Pancreas (tissue), 10 donors: ENCODE measurements at regions not wholly inside any gene's neighbourhood (a gene's known extent, or its start where the extent isn't known, plus 50 kb on each side); places are given as distances from the start of the nearest gene placed in this dataset.
"Not testable (repeated sequence)": the region's sequence is repeated elsewhere in the genome, so short reads cannot be mapped to it uniquely, and the experiment has no call there.

Experiments used
- ATAC-seq, 4 donors: fragments of 200-7000 bp; cut with Tn5 transposase; one replicate each; pipeline versions ENCODE4 v1.8.0 to v1.9.1; 2020; ENCODE audit warnings: mild to moderate bottlenecking in 4 of 4, moderate library complexity in 4 of 4
- DNase-seq, 6 donors: peaks; one replicate each; pipeline ENCODE4 v3.0.0-alpha.2; 2020
- FAIRE-seq: peaks from 2 replicates; lab custom pipeline; 2012; peaks lifted over from hg19 to GRCh38; lab: Jason Lieb, UNC
- H3K27ac ChIP-seq, 4 donors: fragments of 200-600 bp; sonication (generic); 1 replicate in 3 of 4; 2 replicates in 1 of 4; pipeline versions ENCODE4 v1.5.0 to v1.8.0; 2020
- H3K27me3 ChIP-seq, 4 donors: fragments of 200-600 bp; one replicate each; pipeline ENCODE4 v1.8.0; 2021
- H3K36me3 ChIP-seq, 3 donors: fragments of 200-600 bp; sonication (generic) in 1 of 3; one replicate each; pipeline versions ENCODE4 v1.5.0 to v1.8.0; 2020 to 2021
- H3K4me1 ChIP-seq, 3 donors: fragments of 200-600 bp; one replicate each; pipeline ENCODE4 v1.8.0; 2021
- H3K4me3 ChIP-seq, 4 donors: fragments of 200-600 bp; sonication (generic) in 2 of 4; one replicate each; pipeline versions ENCODE4 v1.5.0 to v1.8.0; 2020 to 2021
- H3K9me3 ChIP-seq, 4 donors: fragments of 200-600 bp; one replicate each; pipeline ENCODE4 v1.8.0; 2021
- CTCF ChIP-seq, 4 donors: fragments of 200-600 bp; sonication (generic) in 3 of 4; IDR thresholded peaks; one replicate each; pipeline versions ENCODE4 v1.5.0 to v1.8.0; 2021; ENCODE audit warnings: antibody characterized with exemption in 4 of 4
- WGBS, 2 donors: extraction: QIAGEN DNeasy Blood & Tissue Kit; methylation state at CpG; one replicate each; pipeline ENCODE4 v1.1.7; 2013; 5-methylcytosine and 5-hydroxymethylcytosine counted together
- intact Hi-C, 3 donors: fragments of 100-400 bp; cut with DNase I; formaldehyde crosslinking; loops; one replicate each; pipeline versions ENCODE4 v1.11.1 to v1.14.2; 2022
- donor health status: healthy with polysubstance abuse.
- donor health status: DM: no; HTN: no; CAD: no; lungs with moderate emphysema.
- donor health status: DM: no; HTN: no; CAD: no.
- donor health status: control.
- donor health status: control.
- donor health status: Bipolar disorder and iron deficiency.
- donor health status: DM: yes; HTN: yes; CAD: no.
- donor health status: DM: no; HTN: no; CAD: no.
- donor health status: DM: no; HTN: no; CAD: no.
- donor health status: DM: yes; HTN: yes; CAD: no.

GRCh38 chr15:31615643-31616415 lies 289.2 kb downstream of the KLF13 start:
- 75 to 80% methylated on average over 9 of the region's 9 CpGs for WGBS, 2 donors
- DNase-seq = no peak
- intact Hi-C loops = no loop called here
- TF ChIP-seq CTCF (IDR thresholded peaks at IDR 0.05) = no peak
- no peaks in the 10 kb centered on the region for H3K4me1 ChIP-seq
- no peak for ATAC-seq
- no peaks in the 10 kb centered on the region for H3K9me3 ChIP-seq
- H3K36me3 ChIP-seq = no peaks in the 10 kb centered on the region
- H3K4me3 ChIP-seq = no peak overlapping the region
- H3K27me3 ChIP-seq = no peaks in the 10 kb centered on the region
- no peak for FAIRE-seq
- H3K27ac ChIP-seq = no peak overlapping the region

- H3K27ac ChIP-seq, H3K27me3 ChIP-seq, FAIRE-seq, H3K4me3 ChIP-seq, H3K36me3 ChIP-seq, H3K9me3 ChIP-seq, ATAC-seq, H3K4me1 ChIP-seq, DNase-seq, intact Hi-C loops: not testable (repeated sequence)
- WGBS, 2 donors = 85 to 89% methylated on average over 8 to 11 of the region's 11 CpGs
These were observed 296.7 kb downstream of the KLF13 start for GRCh38 chr15:31623297-31623696.

GRCh38 chr15:31624115-31624514 lies 297.5 kb downstream of the KLF13 start:
- H3K9me3 ChIP-seq, H3K4me3 ChIP-seq, DNase-seq, intact Hi-C loops, H3K27ac ChIP-seq, ATAC-seq, H3K4me1 ChIP-seq, H3K27me3 ChIP-seq, H3K36me3 ChIP-seq, FAIRE-seq: not testable (repeated sequence)
- 74 to 92% methylated on average over 1 of the region's 1 CpG for WGBS, 2 donors

- H3K4me3 ChIP-seq, H3K36me3 ChIP-seq, H3K4me1 ChIP-seq, intact Hi-C loops, H3K27ac ChIP-seq, H3K27me3 ChIP-seq, DNase-seq, H3K9me3 ChIP-seq, FAIRE-seq, ATAC-seq: not testable (repeated sequence)
- WGBS, 2 donors = 69 to 81% methylated on average over 6 of the region's 6 CpGs
These were observed 309.1 kb downstream of the KLF13 start for GRCh38 chr15:31635715-31636114.

- FAIRE-seq, H3K27me3 ChIP-seq, H3K9me3 ChIP-seq, H3K4me3 ChIP-seq, H3K36me3 ChIP-seq, intact Hi-C loops, H3K27ac ChIP-seq, H3K4me1 ChIP-seq, DNase-seq, ATAC-seq: not testable (repeated sequence)
- WGBS, 2 donors = 84 to 88% methylated on average over 1 of the region's 1 CpG
These were observed 310.3 kb downstream of the KLF13 start for GRCh38 chr15:31636911-31637310.

GRCh38 chr15:31643955-31644354 lies 317.3 kb downstream of the KLF13 start:
- DNase-seq, H3K27ac ChIP-seq, H3K36me3 ChIP-seq, intact Hi-C loops, H3K4me3 ChIP-seq, H3K27me3 ChIP-seq, FAIRE-seq, H3K9me3 ChIP-seq, H3K4me1 ChIP-seq: not testable (repeated sequence)
- WGBS, 2 donors = 23 to 35% methylated on average over 2 to 3 of the region's 5 CpGs
- peak; percentile 55 to 89 (median 74) for ATAC-seq

- H3K27me3 ChIP-seq, H3K27ac ChIP-seq, H3K36me3 ChIP-seq, H3K4me3 ChIP-seq, intact Hi-C loops, H3K9me3 ChIP-seq, DNase-seq, H3K4me1 ChIP-seq, FAIRE-seq: not testable (repeated sequence)
- peak; percentile 38 to 78 (median 64) for ATAC-seq
- 36 to 38% methylated on average over 3 of the region's 3 CpGs for WGBS, 2 donors
These were observed 318.1 kb downstream of the KLF13 start for GRCh38 chr15:31644761-31645160.

GRCh38 chr15:31647337-31647826 lies 320.7 kb downstream of the KLF13 start:
- DNase-seq, H3K36me3 ChIP-seq, H3K9me3 ChIP-seq, H3K4me3 ChIP-seq, ATAC-seq, intact Hi-C loops, H3K4me1 ChIP-seq, H3K27ac ChIP-seq, H3K27me3 ChIP-seq, FAIRE-seq: not testable (repeated sequence)
- WGBS, 2 donors = 70 to 76% methylated on average over 4 of the region's 5 CpGs

GRCh38 chr15:31649634-31650033 lies 323.0 kb downstream of the KLF13 start:
- H3K4me1 ChIP-seq, intact Hi-C loops: not testable (repeated sequence)

More at GRCh38 chr15:31649634-31650033, 323.0 kb downstream of the KLF13 start:
- ATAC-seq, H3K27me3 ChIP-seq, FAIRE-seq, DNase-seq, H3K9me3 ChIP-seq, H3K4me3 ChIP-seq, H3K36me3 ChIP-seq, H3K27ac ChIP-seq: not testable (repeated sequence)
- 78 to 86% methylated on average over 7 of the region's 7 CpGs for WGBS, 2 donors
